ENCODE measurements at regions not wholly inside any gene's neighbourhood (a gene's known extent, or its start where the extent isn't known, plus 50 kb on each side); places are given as distances from the start of the nearest gene placed in this dataset.

- TF ChIP-seq, protein P1, sequence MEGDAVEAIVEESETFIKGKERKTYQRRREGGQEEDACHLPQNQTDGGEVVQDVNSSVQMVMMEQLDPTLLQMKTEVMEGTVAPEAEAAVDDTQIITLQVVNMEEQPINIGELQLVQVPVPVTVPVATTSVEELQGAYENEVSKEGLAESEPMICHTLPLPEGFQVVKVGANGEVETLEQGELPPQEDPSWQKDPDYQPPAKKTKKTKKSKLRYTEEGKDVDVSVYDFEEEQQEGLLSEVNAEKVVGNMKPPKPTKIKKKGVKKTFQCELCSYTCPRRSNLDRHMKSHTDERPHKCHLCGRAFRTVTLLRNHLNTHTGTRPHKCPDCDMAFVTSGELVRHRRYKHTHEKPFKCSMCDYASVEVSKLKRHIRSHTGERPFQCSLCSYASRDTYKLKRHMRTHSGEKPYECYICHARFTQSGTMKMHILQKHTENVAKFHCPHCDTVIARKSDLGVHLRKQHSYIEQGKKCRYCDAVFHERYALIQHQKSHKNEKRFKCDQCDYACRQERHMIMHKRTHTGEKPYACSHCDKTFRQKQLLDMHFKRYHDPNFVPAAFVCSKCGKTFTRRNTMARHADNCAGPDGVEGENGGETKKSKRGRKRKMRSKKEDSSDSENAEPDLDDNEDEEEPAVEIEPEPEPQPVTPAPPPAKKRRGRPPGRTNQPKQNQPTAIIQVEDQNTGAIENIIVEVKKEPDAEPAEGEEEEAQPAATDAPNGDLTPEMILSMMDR (IDR thresholded peaks at IDR 0.05; ENCODE audit: low read depth, low read length) = no peak
- in situ Hi-C loops (cut with HindIII; ENCODE audit: low sequenced_read_pairs) = no loop called here
- no peak for DNase-seq (ENCODE audit: low read depth, low spot score)
- no peak overlapping the region for H3K4me3 ChIP-seq (ENCODE audit: low read depth, low read length)
These were observed 1518.0 kb downstream of the NCAM2 start for GRCh38 chr21:22516230-22516629.

GRCh38 chr21:22535630-22536029, 1537.4 kb downstream of the NCAM2 start:
- in situ Hi-C loops (cut with HindIII; ENCODE audit: low sequenced_read_pairs) = no loop called here
- no peak overlapping the region for H3K4me3 ChIP-seq (ENCODE audit: low read depth, low read length)
- TF ChIP-seq, protein P1 (IDR thresholded peaks at IDR 0.05; ENCODE audit: low read depth, low read length) = no peak
- DNase-seq (ENCODE audit: low read depth, low spot score) = no peak

DNA sequence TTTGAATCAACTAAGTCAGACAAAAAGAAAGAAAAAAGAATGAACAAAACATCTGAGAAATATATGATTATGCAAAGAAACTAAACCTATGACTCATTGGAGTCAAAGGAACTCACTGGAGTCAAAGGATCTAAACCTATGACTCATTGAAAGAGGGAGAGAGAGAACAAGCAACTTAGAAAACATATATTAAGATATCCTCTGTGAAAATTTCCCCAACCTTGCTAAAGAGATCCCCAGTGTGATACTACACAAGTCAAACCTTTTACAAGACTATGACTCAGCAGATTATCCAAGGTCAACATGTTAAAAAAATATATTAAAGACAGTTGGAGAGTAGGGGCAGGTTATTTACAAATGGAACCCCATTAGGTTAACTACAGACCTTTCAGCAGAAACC, 1538.3 kb downstream of the NCAM2 start:
- TF ChIP-seq, protein P1 (IDR thresholded peaks at IDR 0.05; ENCODE audit: low read depth, low read length) = no peak
- no peak overlapping the region for H3K4me3 ChIP-seq (ENCODE audit: low read depth, low read length)
- DNase-seq (ENCODE audit: low read depth, low spot score) = peak; percentile 49
- in situ Hi-C loops (cut with HindIII; ENCODE audit: low sequenced_read_pairs) = no loop called here

DNA sequence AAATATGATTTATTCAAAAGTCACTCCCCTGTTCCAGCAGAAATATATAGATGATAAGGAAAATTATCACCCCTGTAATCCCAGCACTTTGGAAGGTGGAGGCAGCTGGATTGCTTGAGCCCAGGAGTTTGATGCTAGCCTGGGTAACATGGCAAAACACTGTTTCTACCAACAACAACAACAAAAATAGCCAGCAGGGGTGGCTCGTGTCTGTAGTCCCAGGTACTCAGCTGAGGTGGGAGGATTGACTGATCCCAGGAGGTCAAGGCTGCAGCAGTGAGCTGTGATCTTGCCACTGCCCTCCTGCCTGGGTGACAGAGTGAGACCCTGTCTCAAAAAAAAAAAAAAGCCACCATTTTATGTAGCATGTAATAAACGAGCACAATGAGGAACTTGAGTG, 1546.5 kb downstream of the NCAM2 start:
- TF ChIP-seq, protein P1 (IDR thresholded peaks at IDR 0.05; ENCODE audit: low read depth, low read length) = no peak
- DNase-seq (ENCODE audit: low read depth, low spot score) = no peak
- H3K4me3 ChIP-seq (ENCODE audit: low read depth, low read length) = no peak overlapping the region
- in situ Hi-C loops (cut with HindIII; ENCODE audit: low sequenced_read_pairs) = no loop called here

GRCh38 chr21:22552390-22552789, 1554.2 kb downstream of the NCAM2 start:
- no peak overlapping the region for H3K4me3 ChIP-seq (ENCODE audit: low read depth, low read length)
- TF ChIP-seq, protein P1 (IDR thresholded peaks at IDR 0.05; ENCODE audit: low read depth, low read length) = no peak
- in situ Hi-C loops (cut with HindIII; ENCODE audit: low sequenced_read_pairs) = no loop called here
- no peak for DNase-seq (ENCODE audit: low read depth, low spot score)

- in situ Hi-C loops (cut with HindIII; ENCODE audit: low sequenced_read_pairs) = no loop called here
- DNase-seq (ENCODE audit: low read depth, low spot score) = no peak
- TF ChIP-seq, protein P1 (IDR thresholded peaks at IDR 0.05; ENCODE audit: low read depth, low read length) = no peak
- no peak overlapping the region for H3K4me3 ChIP-seq (ENCODE audit: low read depth, low read length)
These were observed 1556.6 kb downstream of the NCAM2 start for GRCh38 chr21:22554690-22555316.
